GM12875 (cell line): ENCODE measurements at regions not wholly inside any gene's neighbourhood (a gene's known extent, or its start where the extent isn't known, plus 50 kb on each side); places are given as distances from the start of the nearest gene placed in this dataset.

Experiments used
- H3K4me3 ChIP-seq: one replicate; pipeline ENCODE4 v1.5.1; 2011; ENCODE audit warnings: low read depth, low read length, control low read depth
- TF ChIP-seq, protein P1 (sequence below): IDR thresholded peaks from 2 replicates; pipeline ENCODE4 v1.5.1; 2011; ENCODE audit warnings: low read depth, mild to moderate bottlenecking, control low read depth, inconsistent platforms, low read length, moderate library complexity, borderline replicate concordance; ENCODE audit not compliant: insufficient read depth

DNA sequence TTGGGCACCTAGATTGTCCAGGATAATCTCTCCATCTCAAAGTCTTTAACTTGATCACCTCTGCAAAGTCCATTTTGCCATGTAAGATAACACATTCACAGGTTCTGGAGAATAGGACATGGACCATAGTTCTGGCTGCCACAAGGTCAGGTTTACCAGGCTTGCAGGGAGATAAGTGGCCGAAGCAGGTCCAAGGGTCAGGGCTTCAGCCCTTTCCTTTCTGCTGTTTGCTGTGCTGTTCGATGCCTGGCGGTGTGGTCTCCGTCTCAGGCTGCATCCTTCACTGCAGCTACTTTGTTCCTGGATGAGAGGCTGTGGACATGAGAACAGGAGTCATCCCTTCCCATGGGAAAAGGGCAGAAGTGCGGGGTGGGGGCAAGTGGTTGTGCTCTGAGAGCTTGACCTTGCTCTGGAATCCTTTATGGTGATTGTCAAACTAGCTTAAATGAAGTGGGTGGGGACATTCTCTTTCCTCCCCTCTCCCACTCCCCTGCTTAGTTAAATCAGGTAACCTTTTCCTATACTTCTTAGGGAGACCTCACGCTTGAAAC, 320.2 kb upstream of the C2CD4B start:
- no peak overlapping the region for H3K4me3 ChIP-seq
- TF ChIP-seq, protein P1, sequence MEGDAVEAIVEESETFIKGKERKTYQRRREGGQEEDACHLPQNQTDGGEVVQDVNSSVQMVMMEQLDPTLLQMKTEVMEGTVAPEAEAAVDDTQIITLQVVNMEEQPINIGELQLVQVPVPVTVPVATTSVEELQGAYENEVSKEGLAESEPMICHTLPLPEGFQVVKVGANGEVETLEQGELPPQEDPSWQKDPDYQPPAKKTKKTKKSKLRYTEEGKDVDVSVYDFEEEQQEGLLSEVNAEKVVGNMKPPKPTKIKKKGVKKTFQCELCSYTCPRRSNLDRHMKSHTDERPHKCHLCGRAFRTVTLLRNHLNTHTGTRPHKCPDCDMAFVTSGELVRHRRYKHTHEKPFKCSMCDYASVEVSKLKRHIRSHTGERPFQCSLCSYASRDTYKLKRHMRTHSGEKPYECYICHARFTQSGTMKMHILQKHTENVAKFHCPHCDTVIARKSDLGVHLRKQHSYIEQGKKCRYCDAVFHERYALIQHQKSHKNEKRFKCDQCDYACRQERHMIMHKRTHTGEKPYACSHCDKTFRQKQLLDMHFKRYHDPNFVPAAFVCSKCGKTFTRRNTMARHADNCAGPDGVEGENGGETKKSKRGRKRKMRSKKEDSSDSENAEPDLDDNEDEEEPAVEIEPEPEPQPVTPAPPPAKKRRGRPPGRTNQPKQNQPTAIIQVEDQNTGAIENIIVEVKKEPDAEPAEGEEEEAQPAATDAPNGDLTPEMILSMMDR, result no peak

DNA sequence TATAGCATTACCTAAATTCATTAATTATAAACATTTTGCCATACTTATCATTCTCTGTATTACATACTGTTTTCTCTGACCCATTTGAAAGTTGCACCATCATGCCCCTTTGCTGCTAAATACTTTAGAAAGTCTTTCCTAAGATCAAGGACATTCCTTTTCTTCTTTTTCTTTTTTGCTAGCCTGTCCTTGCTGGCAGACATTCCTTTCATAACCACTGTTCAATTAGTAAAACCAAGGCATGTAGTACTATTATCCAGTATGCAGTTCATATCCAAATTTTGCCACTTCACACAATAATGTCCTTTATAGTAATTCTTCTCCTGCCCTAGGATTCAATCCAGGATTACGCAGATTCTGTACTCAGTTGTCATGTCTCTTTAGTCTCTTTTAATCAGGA, 321.0 kb upstream of the C2CD4B start:
- H3K4me3 ChIP-seq, result no peak overlapping the region
- TF ChIP-seq, protein P1, result no peak

DNA sequence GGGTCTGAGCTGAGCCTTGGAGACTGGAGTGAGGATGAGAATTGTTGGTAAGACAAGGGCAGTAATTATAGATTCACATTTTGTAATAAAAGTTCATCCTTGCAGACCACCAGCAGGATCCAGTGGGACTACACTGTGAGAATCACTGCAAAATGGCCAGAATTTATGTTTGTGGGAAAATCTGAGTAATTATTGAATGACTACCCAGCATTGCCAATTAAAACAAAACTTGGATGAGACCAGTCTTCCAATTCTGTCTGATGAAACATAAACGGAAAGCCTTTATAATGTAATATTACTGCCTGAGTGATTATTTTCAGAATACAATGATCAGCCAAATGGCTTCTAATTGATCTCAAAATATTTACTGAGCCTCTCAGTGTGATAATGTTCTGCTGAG, 323.3 kb upstream of the C2CD4B start:
- no peak overlapping the region for H3K4me3 ChIP-seq
- TF ChIP-seq, protein P1, result no peak

DNA sequence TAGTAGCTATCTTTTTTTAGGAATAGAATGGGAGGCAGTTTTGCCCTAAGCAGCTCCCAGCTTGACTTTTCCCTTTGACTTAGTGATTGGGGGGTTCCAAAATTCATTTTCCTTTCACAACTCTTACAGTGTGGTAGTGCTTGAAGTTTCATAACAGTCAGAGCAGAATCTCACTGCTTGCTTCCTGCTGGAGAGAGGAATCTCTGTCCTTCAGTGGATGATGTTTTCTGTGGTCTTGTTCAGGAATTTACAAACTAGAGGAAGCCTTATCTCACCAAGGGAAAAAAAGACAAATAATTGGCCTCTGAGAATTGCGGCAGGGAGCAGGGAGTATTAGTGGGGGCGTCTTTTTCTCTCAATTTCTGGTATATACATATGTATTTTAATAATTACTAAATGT, 326.6 kb upstream of the C2CD4B start:
- TF ChIP-seq, protein P1, result no peak
- no peak overlapping the region for H3K4me3 ChIP-seq

DNA sequence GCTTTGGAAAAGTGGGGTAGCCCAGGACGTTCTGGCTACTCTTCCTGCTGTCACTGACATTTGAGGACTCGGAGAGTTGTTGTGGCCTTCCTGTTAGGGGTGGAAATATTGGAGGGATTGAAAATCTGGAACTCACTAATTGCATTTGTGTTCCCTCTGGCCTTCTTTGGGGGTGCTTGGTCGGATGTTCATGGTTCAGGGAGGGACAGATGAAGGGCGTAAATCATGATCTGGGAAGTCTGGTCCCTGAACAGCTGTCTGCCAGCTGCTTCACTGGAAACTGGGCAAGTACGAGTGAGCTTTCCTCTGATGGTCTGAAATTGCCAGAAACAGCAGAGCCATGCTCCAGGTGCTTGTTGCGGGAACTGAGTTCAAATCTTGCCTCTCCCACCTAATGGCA, 327.8 kb upstream of the C2CD4B start:
- TF ChIP-seq, protein P1, result no peak
- no peak overlapping the region for H3K4me3 ChIP-seq

DNA sequence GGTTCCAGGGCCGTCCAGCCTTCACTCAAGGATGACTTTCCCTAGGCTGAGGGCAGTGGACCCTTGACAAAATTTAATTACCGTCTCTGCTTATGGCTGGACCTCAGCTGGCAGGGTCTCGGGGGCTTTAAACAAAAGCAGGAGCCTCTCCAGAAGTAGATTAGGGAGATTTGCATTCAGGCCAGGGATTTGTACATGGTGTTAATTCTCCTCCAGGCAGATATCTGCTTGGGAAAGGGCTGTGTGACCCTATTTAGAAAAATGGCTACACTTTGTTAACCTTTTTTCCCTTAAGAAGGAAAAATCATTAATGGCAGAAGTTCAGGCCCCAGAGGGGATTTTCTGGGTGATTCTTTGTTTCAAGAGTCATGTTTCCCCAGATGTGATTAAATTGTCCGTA, 329.1 kb upstream of the C2CD4B start:
- TF ChIP-seq, protein P1, result no peak
- H3K4me3 ChIP-seq, result no peak overlapping the region

DNA sequence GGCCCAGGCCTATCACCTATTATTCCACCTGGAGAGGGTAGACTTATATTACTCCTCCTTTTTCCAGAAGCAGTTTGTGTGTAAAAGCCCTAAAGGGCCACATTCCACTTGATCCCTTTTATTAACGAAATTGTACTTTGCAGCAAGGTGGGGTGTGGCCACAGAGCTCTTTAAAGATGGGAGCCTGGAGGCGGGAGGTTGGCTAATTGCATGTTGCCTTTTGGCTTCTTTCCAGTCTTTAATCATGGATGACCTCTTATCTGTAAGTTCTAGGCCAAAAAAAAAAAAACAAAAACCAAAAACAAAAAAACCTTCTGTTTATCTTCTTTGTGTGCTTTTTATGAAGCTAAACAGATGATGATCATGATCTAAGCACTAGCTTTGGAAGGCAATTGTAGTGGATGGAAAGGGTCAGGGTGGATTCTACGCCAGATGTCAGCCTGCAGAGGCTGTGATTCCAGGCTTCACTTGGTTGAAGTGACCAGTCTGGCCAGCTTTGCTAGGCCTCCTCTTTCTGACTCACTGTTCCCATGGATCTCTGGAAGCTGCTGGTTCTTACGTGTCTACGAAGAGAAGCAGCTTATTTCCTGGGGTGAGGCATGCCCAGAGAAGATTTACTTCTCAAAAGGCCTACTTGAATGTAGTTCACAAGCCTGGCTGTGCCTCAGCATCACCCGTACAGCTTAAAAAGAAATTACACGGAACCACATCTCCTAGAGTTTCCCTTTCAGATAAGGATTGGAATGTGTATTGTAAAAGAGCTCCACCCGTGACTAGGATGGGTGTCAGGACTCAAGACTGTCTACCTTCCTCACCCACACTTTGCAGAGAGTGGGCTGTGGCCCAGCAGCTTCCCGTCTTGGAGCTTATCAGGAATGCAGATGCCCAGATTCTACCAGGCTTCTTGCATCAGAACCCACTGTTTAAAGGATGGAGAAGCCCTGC, 330.9 kb upstream of the C2CD4B start:
- no peak overlapping the region for H3K4me3 ChIP-seq
- TF ChIP-seq, protein P1, result no peak
